ENCODE measurements at regions not wholly inside any gene's neighbourhood (a gene's known extent, or its start where the extent isn't known, plus 50 kb on each side); places are given as distances from the start of the nearest gene placed in this dataset.

- Histone ChIP-seq H3K9me2 (ENCODE audit: low read depth, low read length) (no peaks in the 10 kb centered on the region), H3K4me3 (ENCODE audit: low read depth, low read length, poor library complexity, severe bottlenecking) (no peak overlapping the region), H3K9me3 (ENCODE audit: low read length) (no peaks in the 10 kb centered on the region), H3K27ac (ENCODE audit: low read depth, low read length, poor library complexity, severe bottlenecking) (no peak overlapping the region), H3K9ac (ENCODE audit: low read length) (no peak overlapping the region), H3K4me2 (ENCODE audit: low read length) (no peak overlapping the region), H3F3A (ENCODE audit: insufficient read depth, low read length) (no peaks in the 10 kb centered on the region), H3K27me3 (ENCODE audit: insufficient read depth, low read length) (no peaks in the 10 kb centered on the region), H3K36me3 (ENCODE audit: insufficient read depth, low read length) (no peaks in the 10 kb centered on the region), H3K79me2 (ENCODE audit: insufficient read depth, low read length) (no peaks in the 10 kb centered on the region), H3K4me1 (ENCODE audit: insufficient read depth, low read length, severe bottlenecking) (no peaks in the 10 kb centered on the region), H2AFZ (ENCODE audit: low read length) (no peak overlapping the region), H4K20me1 (ENCODE audit: insufficient read depth, low read length) (no peaks in the 10 kb centered on the region)
- TF ChIP-seq EZH2 (IDR thresholded peaks at IDR 0.05; ENCODE audit: borderline replicate concordance, low read length) = no peak
- TF ChIP-seq, protein P1, sequence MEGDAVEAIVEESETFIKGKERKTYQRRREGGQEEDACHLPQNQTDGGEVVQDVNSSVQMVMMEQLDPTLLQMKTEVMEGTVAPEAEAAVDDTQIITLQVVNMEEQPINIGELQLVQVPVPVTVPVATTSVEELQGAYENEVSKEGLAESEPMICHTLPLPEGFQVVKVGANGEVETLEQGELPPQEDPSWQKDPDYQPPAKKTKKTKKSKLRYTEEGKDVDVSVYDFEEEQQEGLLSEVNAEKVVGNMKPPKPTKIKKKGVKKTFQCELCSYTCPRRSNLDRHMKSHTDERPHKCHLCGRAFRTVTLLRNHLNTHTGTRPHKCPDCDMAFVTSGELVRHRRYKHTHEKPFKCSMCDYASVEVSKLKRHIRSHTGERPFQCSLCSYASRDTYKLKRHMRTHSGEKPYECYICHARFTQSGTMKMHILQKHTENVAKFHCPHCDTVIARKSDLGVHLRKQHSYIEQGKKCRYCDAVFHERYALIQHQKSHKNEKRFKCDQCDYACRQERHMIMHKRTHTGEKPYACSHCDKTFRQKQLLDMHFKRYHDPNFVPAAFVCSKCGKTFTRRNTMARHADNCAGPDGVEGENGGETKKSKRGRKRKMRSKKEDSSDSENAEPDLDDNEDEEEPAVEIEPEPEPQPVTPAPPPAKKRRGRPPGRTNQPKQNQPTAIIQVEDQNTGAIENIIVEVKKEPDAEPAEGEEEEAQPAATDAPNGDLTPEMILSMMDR (IDR thresholded peaks at IDR 0.05; ENCODE audit: low read length) = no peak
These were observed 902.6 kb upstream of the TENM4 start for GRCh38 chr11:80343436-80343835.

GRCh38 chr11:80338231-80338630 is 897.4 kb upstream of the TENM4 start:
- no peaks in the 10 kb centered on the region for H3F3A ChIP-seq (ENCODE audit: insufficient read depth, low read length)
- H3K9me2 ChIP-seq (ENCODE audit: low read depth, low read length) = no peaks in the 10 kb centered on the region
- H3K4me2 ChIP-seq (ENCODE audit: low read length) = no peak overlapping the region
- H3K9me3 ChIP-seq (ENCODE audit: low read length) = no peaks in the 10 kb centered on the region
- no peaks in the 10 kb centered on the region for H3K79me2 ChIP-seq (ENCODE audit: insufficient read depth, low read length)
- H2AFZ ChIP-seq (ENCODE audit: low read length) = no peak overlapping the region
- no peaks in the 10 kb centered on the region for H3K4me1 ChIP-seq (ENCODE audit: insufficient read depth, low read length, severe bottlenecking)
- no peak overlapping the region for H3K9ac ChIP-seq (ENCODE audit: low read length)
- H3K36me3 ChIP-seq (ENCODE audit: insufficient read depth, low read length) = no peaks in the 10 kb centered on the region
- no peaks in the 10 kb centered on the region for H4K20me1 ChIP-seq (ENCODE audit: insufficient read depth, low read length)
- no peak overlapping the region for H3K4me3 ChIP-seq (ENCODE audit: low read depth, low read length, poor library complexity, severe bottlenecking)
- no peak for TF ChIP-seq EZH2 (IDR thresholded peaks at IDR 0.05; ENCODE audit: borderline replicate concordance, low read length)
- TF ChIP-seq, protein P1 (IDR thresholded peaks at IDR 0.05; ENCODE audit: low read length) = no peak
- no peaks in the 10 kb centered on the region for H3K27me3 ChIP-seq (ENCODE audit: insufficient read depth, low read length)
- H3K27ac ChIP-seq (ENCODE audit: low read depth, low read length, poor library complexity, severe bottlenecking) = no peak overlapping the region

- no peak for TF ChIP-seq EZH2 (IDR thresholded peaks at IDR 0.05; ENCODE audit: borderline replicate concordance, low read length)
These were observed 890.9 kb upstream of the TENM4 start for GRCh38 chr11:80331694-80332093.

DNA sequence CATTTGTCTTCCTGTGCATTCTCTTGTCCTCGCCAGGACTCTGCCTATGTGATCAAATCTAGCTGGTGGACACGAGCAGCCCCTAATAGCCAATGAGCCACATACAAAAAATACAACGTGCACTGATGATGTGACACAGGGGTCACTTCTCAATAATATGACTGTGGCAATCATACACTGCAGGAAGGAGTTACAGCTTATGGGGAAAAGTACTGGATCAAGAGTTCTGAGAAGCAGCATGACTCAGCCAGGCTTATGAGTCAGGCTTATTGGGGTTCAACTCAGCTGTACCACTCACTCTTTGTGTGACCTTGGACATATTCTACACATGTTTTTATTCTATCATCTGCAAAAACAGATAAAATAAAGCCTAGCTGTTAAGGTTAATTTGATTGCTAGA is 889.4 kb upstream of the TENM4 start:
- no peaks in the 10 kb centered on the region for H4K20me1 ChIP-seq (ENCODE audit: insufficient read depth, low read length)
- H3F3A ChIP-seq (ENCODE audit: insufficient read depth, low read length) = no peaks in the 10 kb centered on the region
- no peaks in the 10 kb centered on the region for H3K79me2 ChIP-seq (ENCODE audit: insufficient read depth, low read length)
- no peak overlapping the region for H3K9ac ChIP-seq (ENCODE audit: low read length)
- H3K4me3 ChIP-seq (ENCODE audit: low read depth, low read length, poor library complexity, severe bottlenecking) = no peak overlapping the region
- H3K27me3 ChIP-seq (ENCODE audit: insufficient read depth, low read length) = no peaks in the 10 kb centered on the region
- H3K4me2 ChIP-seq (ENCODE audit: low read length) = no peak overlapping the region
- no peaks in the 10 kb centered on the region for H3K36me3 ChIP-seq (ENCODE audit: insufficient read depth, low read length)
- no peaks in the 10 kb centered on the region for H3K9me2 ChIP-seq (ENCODE audit: low read depth, low read length)
- no peak overlapping the region for H3K27ac ChIP-seq (ENCODE audit: low read depth, low read length, poor library complexity, severe bottlenecking)
- TF ChIP-seq, protein P1 (IDR thresholded peaks at IDR 0.05; ENCODE audit: low read length) = no peak
- TF ChIP-seq EZH2 (IDR thresholded peaks at IDR 0.05; ENCODE audit: borderline replicate concordance, low read length) = no peak
- H3K4me1 ChIP-seq (ENCODE audit: insufficient read depth, low read length, severe bottlenecking) = no peaks in the 10 kb centered on the region
- no peaks in the 10 kb centered on the region for H3K9me3 ChIP-seq (ENCODE audit: low read length)
- no peak overlapping the region for H2AFZ ChIP-seq (ENCODE audit: low read length)

More at GRCh38 chr11:80331694-80332093, 890.9 kb upstream of the TENM4 start:
- Histone ChIP-seq H2AFZ (ENCODE audit: low read length) (no peak overlapping the region), H3K4me3 (ENCODE audit: low read depth, low read length, poor library complexity, severe bottlenecking) (no peak overlapping the region), H3K9me3 (ENCODE audit: low read length) (no peaks in the 10 kb centered on the region), H3K27me3 (ENCODE audit: insufficient read depth, low read length) (no peaks in the 10 kb centered on the region), H3K4me1 (ENCODE audit: insufficient read depth, low read length, severe bottlenecking) (no peaks in the 10 kb centered on the region), H3K9me2 (ENCODE audit: low read depth, low read length) (no peaks in the 10 kb centered on the region), H3K36me3 (ENCODE audit: insufficient read depth, low read length) (no peaks in the 10 kb centered on the region), H4K20me1 (ENCODE audit: insufficient read depth, low read length) (no peaks in the 10 kb centered on the region), H3K79me2 (ENCODE audit: insufficient read depth, low read length) (no peaks in the 10 kb centered on the region), H3K4me2 (ENCODE audit: low read length) (no peak overlapping the region), H3K27ac (ENCODE audit: low read depth, low read length, poor library complexity, severe bottlenecking) (no peak overlapping the region), H3K9ac (ENCODE audit: low read length) (no peak overlapping the region), H3F3A (ENCODE audit: insufficient read depth, low read length) (no peaks in the 10 kb centered on the region)

All from OCI-LY1 (cell line).